H1 (cell line): ENCODE measurements at regions not wholly inside any gene's neighbourhood (a gene's known extent, or its start where the extent isn't known, plus 50 kb on each side); places are given as distances from the start of the nearest gene placed in this dataset.

Experiments
- CTCF ChIA-PET: fragments of 300-600 bp; sonication (Branson Sonifier 250); formaldehyde crosslinking; loops from one replicate; lab custom pipeline; 2021; ENCODE audit not compliant: partially characterized antibody; lab: Charles Lee
- POLR2A ChIA-PET: fragments of 300-600 bp; sonication (Branson Sonifier 250); formaldehyde crosslinking; loops from one replicate; lab custom pipeline; 2021; ENCODE audit warnings: inconsistent platforms; ENCODE audit not compliant: partially characterized antibody; lab: Charles Lee
- DNase-seq, 2 experiments: peaks; one replicate each; pipeline versions ENCODE4 v3.0.0 to v3.0.0-alpha.2; 2010 to 2022; ENCODE audit warnings: low spot score in 2 of 2, low read depth in 1 of 2, mixed read lengths in 1 of 2
- FAIRE-seq: peaks from 2 replicates; lab custom pipeline; 2011; peaks lifted over from hg19 to GRCh38; lab: Jason Lieb, UNC
- H2AFZ ChIP-seq: 2 replicates; pipeline ENCODE4 v1.8.1; 2012; ENCODE audit warnings: low read length, inconsistent platforms
- H2AK5ac ChIP-seq: 2 replicates; pipeline ENCODE4 v1.6.1; 2013; ENCODE audit warnings: low read depth, low read length
- H2BK120ac ChIP-seq: replicated peaks from 2 replicates; pipeline ENCODE3; 2013; ENCODE audit warnings: low read depth, low read length, inconsistent platforms
- H2BK12ac ChIP-seq: 2 replicates; pipeline ENCODE4 v1.6.1; 2013; ENCODE audit warnings: low read depth, low read length
- H2BK15ac ChIP-seq: 2 replicates; pipeline ENCODE4 v1.6.1; 2013; ENCODE audit warnings: low read length
- H2BK20ac ChIP-seq: 2 replicates; pipeline ENCODE4 v1.6.1; 2013; ENCODE audit warnings: low read length
- H2BK5ac ChIP-seq: 2 replicates; pipeline ENCODE4 v1.6.1; 2013; ENCODE audit warnings: low read depth, low read length
- H3K14ac ChIP-seq: 2 replicates; pipeline ENCODE4 v1.6.1; 2013; ENCODE audit warnings: inconsistent platforms; ENCODE audit not compliant: insufficient read length
- H3K18ac ChIP-seq: 2 replicates; pipeline ENCODE4 v1.6.1; 2013; ENCODE audit warnings: low read length; ENCODE audit errors: extremely low read depth
- H3K23ac ChIP-seq: 2 replicates; pipeline ENCODE4 v1.6.1; 2013; ENCODE audit warnings: inconsistent platforms; ENCODE audit not compliant: insufficient read length
- H3K23me2 ChIP-seq: 2 replicates; pipeline ENCODE4 v1.6.1; 2013; ENCODE audit warnings: low read depth, low read length
- H3K27ac ChIP-seq: 2 replicates; pipeline ENCODE4 v1.6.1; 2011; ENCODE audit warnings: low read depth, low read length, inconsistent platforms
- H3K27me3 ChIP-seq, 4 experiments: replicated peaks in 1 of 4; 1 replicate in 1 of 4; 2 replicates in 3 of 4; pipeline versions ENCODE4 v1.6.1 to v1.8.1; 2011 to 2013; ENCODE audit warnings: low read length in 3 of 4, mild to moderate bottlenecking in 3 of 4, inconsistent platforms in 2 of 4, mixed read lengths in 2 of 4, moderate library complexity in 1 of 4; ENCODE audit not compliant: control insufficient read depth in 3 of 4, insufficient read depth in 3 of 4; ENCODE audit errors: extremely low read depth in 1 of 4
- H3K36me3 ChIP-seq, 4 experiments: 2 replicates each; pipeline versions ENCODE4 v1.6.1 to v1.8.1; 2011 to 2013; ENCODE audit warnings: mild to moderate bottlenecking in 4 of 4, low read length in 3 of 4, moderate library complexity in 2 of 4, control low read depth in 1 of 4, inconsistent platforms in 1 of 4; ENCODE audit not compliant: insufficient read depth in 4 of 4, control insufficient read depth in 2 of 4
- H3K4ac ChIP-seq: replicated peaks from 2 replicates; pipeline ENCODE3; 2013; ENCODE audit warnings: low read length, low read depth, mixed read lengths, inconsistent platforms; ENCODE audit not compliant: insufficient read length
- H3K4me1 ChIP-seq, 4 experiments: replicated peaks in 1 of 4; 1 replicate in 1 of 4; 2 replicates in 3 of 4; pipeline versions ENCODE4 v1.6.1 to v1.8.1; 2011 to 2013; ENCODE audit warnings: low read length in 3 of 4, inconsistent platforms in 2 of 4, mixed read lengths in 1 of 4; ENCODE audit not compliant: insufficient read depth in 4 of 4, control insufficient read depth in 3 of 4
- H3K4me2 ChIP-seq, 2 experiments: 2 replicates each; pipeline versions ENCODE4 v1.6.1 to v1.8.1; 2011 to 2013; ENCODE audit warnings: low read depth in 2 of 2, low read length in 2 of 2, control low read depth in 1 of 2, inconsistent platforms in 1 of 2, mild to moderate bottlenecking in 1 of 2; ENCODE audit not compliant: insufficient read depth in 1 of 2
- H3K4me3 ChIP-seq, 4 experiments: fragments of 200-600, 300-600 bp in 1 of 4; sonication (generic), shearing (Covaris generic), sonication (Bioruptor Twin) in 1 of 4; 2 replicates each; pipeline versions ENCODE4 v1.5.1 to v1.8.1; 2011 to 2016; ENCODE audit warnings: low read length in 4 of 4, low read depth in 3 of 4, control low read depth in 2 of 4, inconsistent platforms in 2 of 4, mild to moderate bottlenecking in 2 of 4, mixed read lengths in 1 of 4, moderate library complexity in 1 of 4; ENCODE audit not compliant: insufficient read depth in 2 of 4; ENCODE audit errors: extremely low read depth in 1 of 4
- H3K56ac ChIP-seq: replicated peaks from 2 replicates; pipeline ENCODE3; 2013; ENCODE audit warnings: low read depth, mild to moderate bottlenecking, mixed read lengths, low read length, inconsistent platforms; ENCODE audit not compliant: insufficient read length
- H3K79me1 ChIP-seq: 2 replicates; pipeline ENCODE4 v1.6.1; 2013; ENCODE audit warnings: low read depth, low read length, control low read depth
- H3K79me2 ChIP-seq, 2 experiments: 2 replicates each; pipeline versions ENCODE4 v1.6.1 to v1.8.1; 2012 to 2013; ENCODE audit warnings: low read length in 2 of 2, mild to moderate bottlenecking in 2 of 2, inconsistent platforms in 1 of 2; ENCODE audit not compliant: insufficient read depth in 2 of 2, control insufficient read depth in 1 of 2
- H3K9ac ChIP-seq, 4 experiments: replicated peaks in 1 of 4; 1 replicate in 1 of 4; 2 replicates in 3 of 4; pipeline versions ENCODE4 v1.6.1 to v1.8.1; 2011 to 2013; ENCODE audit warnings: low read depth in 3 of 4, low read length in 3 of 4, control low read depth in 2 of 4, mild to moderate bottlenecking in 2 of 4, moderate library complexity in 2 of 4, inconsistent platforms in 1 of 4; ENCODE audit errors: extremely low read depth in 1 of 4
- H3K9me3 ChIP-seq, 2 experiments: 2 replicates each; pipeline versions ENCODE4 v1.6.1 to v1.8.1; 2012 to 2013; ENCODE audit warnings: mild to moderate bottlenecking in 2 of 2, moderate library complexity in 2 of 2, control low read depth in 1 of 2, inconsistent platforms in 1 of 2, low read depth in 1 of 2, low read length in 1 of 2, mixed read lengths in 1 of 2; ENCODE audit not compliant: insufficient read depth in 2 of 2
- H4K20me1 ChIP-seq, 2 experiments: replicated peaks in 1 of 2; 2 replicates each; pipeline versions ENCODE3 to v1.8.1; 2011 to 2013; ENCODE audit warnings: inconsistent platforms in 2 of 2, low read length in 2 of 2, mild to moderate bottlenecking in 1 of 2; ENCODE audit not compliant: insufficient read depth in 2 of 2, control insufficient read depth in 1 of 2
- H4K5ac ChIP-seq: 2 replicates; pipeline ENCODE4 v1.6.1; 2013; ENCODE audit warnings: low read length, low read depth, mixed read lengths, inconsistent platforms; ENCODE audit not compliant: insufficient read length
- H4K8ac ChIP-seq: 2 replicates; pipeline ENCODE4 v1.8.0; 2013; ENCODE audit warnings: mild to moderate bottlenecking, moderate library complexity, low read length, inconsistent platforms; ENCODE audit not compliant: insufficient read depth; ENCODE audit errors: extremely low read depth
- H4K91ac ChIP-seq: replicated peaks from 2 replicates; pipeline ENCODE3; 2013; ENCODE audit warnings: low read length, mixed read lengths, inconsistent platforms; ENCODE audit not compliant: insufficient read length
- ASH2L ChIP-seq: fragments of 200-600, 300-600 bp; sonication (generic); IDR thresholded peaks from one replicate; pipeline ENCODE4 v1.7.1; 2017; ENCODE audit warnings: low read length
- BACH1 ChIP-seq: IDR thresholded peaks from 2 replicates; pipeline ENCODE4 v1.6.1; 2012; ENCODE audit warnings: low read length, improper control_type of control experiment
- BRCA1 ChIP-seq: IDR thresholded peaks from 2 replicates; pipeline ENCODE4 v1.6.1; 2012; ENCODE audit warnings: low read depth, low read length, improper control_type of control experiment
- CBX5 ChIP-seq: fragments of 300-800, 300-1000 bp; sonication (generic); IDR thresholded peaks from 2 replicates; pipeline ENCODE4 v1.7.1; 2016; ENCODE audit warnings: antibody characterized with exemption, low read length, low read depth
- CHD1 ChIP-seq: IDR thresholded peaks from 2 replicates; pipeline ENCODE4 v1.6.1; 2012; ENCODE audit warnings: low read depth, low read length, improper control_type of control experiment
- JUN ChIP-seq: IDR thresholded peaks from 2 replicates; pipeline ENCODE4 v1.6.1; 2011; ENCODE audit warnings: low read depth, mild to moderate bottlenecking, improper control_type of control experiment, low read length
- NRF1 ChIP-seq: IDR thresholded peaks from 2 replicates; pipeline ENCODE4 v1.6.1; 2011; ENCODE audit warnings: mild to moderate bottlenecking, low read depth, low read length, improper control_type of control experiment
- POLR2AphosphoS5 ChIP-seq: IDR thresholded peaks from 2 replicates; pipeline ENCODE4 v1.6.1; 2011; ENCODE audit warnings: low read depth, low read length
- RAD21 ChIP-seq, 2 experiments: IDR thresholded peaks in 1 of 2; conservative IDR thresholded peaks in 1 of 2; 2 replicates each; pipeline ENCODE4 v1.6.1; 2011; ENCODE audit warnings: low read depth in 2 of 2, low read length in 2 of 2, improper control_type of control experiment in 1 of 2, inconsistent platforms in 1 of 2, mild to moderate bottlenecking in 1 of 2, moderate library complexity in 1 of 2
- RFX5 ChIP-seq: IDR thresholded peaks from 2 replicates; pipeline ENCODE4 v1.6.1; 2011; ENCODE audit warnings: low read depth, low read length, improper control_type of control experiment, borderline replicate concordance
- SIN3A ChIP-seq, 2 experiments: IDR thresholded peaks in 1 of 2; conservative IDR thresholded peaks in 1 of 2; 2 replicates each; pipeline ENCODE4 v1.6.1; 2011 to 2012; ENCODE audit warnings: low read length in 2 of 2, improper control_type of control experiment in 1 of 2, low read depth in 1 of 2, mild to moderate bottlenecking in 1 of 2
- SUZ12 ChIP-seq: fragments of 200-600 bp; sonication (generic); IDR thresholded peaks from 2 replicates; pipeline ENCODE4 v1.6.1; 2012; ENCODE audit warnings: mild to moderate bottlenecking, inconsistent platforms, low read length, moderate library complexity, mixed read lengths
- TAF7 ChIP-seq: optimal IDR thresholded peaks from 2 replicates; pipeline ENCODE3; 2011; ENCODE audit warnings: low read depth, mild to moderate bottlenecking, inconsistent platforms, low read length, moderate library complexity, borderline replicate concordance
- TBP ChIP-seq: IDR thresholded peaks from 2 replicates; pipeline ENCODE4 v1.6.1; 2011; ENCODE audit warnings: low read depth, low read length, improper control_type of control experiment
- TEAD4 ChIP-seq: IDR thresholded peaks from 2 replicates; pipeline ENCODE4 v1.6.1; 2012; ENCODE audit warnings: low read depth, low read length, inconsistent platforms, mixed read lengths
- WGBS, 2 experiments: shearing (Covaris generic) in 1 of 2; methylation state at CpG; one replicate each; pipeline versions ENCODE4 v1.1.6 to v1.1.7; 2013 to 2015; ENCODE audit warnings: low lambda C conversion rate in 2 of 2, mixed read lengths in 2 of 2, inconsistent platforms in 1 of 2, low coverage in 1 of 2, missing lambda C conversion rate in 1 of 2; ENCODE audit not compliant: insufficient replicate concordance in 2 of 2, insufficient coverage in 1 of 2, insufficient read length in 1 of 2; ENCODE audit errors: extremely low coverage in 1 of 2, missing lambda C conversion rate in 1 of 2; 5-methylcytosine and 5-hydroxymethylcytosine counted together

GRCh38 chr17:22459331-22459952, 767.1 kb downstream of the KCNJ18 start:
- Histone ChIP-seq H4K91ac (no peak overlapping the region), H3K4me2 (no peak overlapping the region), H2BK12ac (no peak overlapping the region), H3K18ac (no peak overlapping the region), H3K27ac (no peak overlapping the region), H3K14ac (no peak overlapping the region), H3K4me1 (no peaks in the 10 kb centered on the region), H3K23ac (no peak overlapping the region), H2AFZ (no peak overlapping the region), H3K27me3 (no peaks in the 10 kb centered on the region), H4K5ac (no peak overlapping the region), H3K79me1 (no peaks in the 10 kb centered on the region), H3K36me3 (no peaks in the 10 kb centered on the region), H3K79me2 (no peaks in the 10 kb centered on the region), H3K4ac (no peak overlapping the region), H3K4me3 (no peak overlapping the region), H2BK20ac (no peak overlapping the region), H2BK5ac (no peak overlapping the region), H2AK5ac (no peak overlapping the region), H3K56ac (no peak overlapping the region), H4K8ac (no peak overlapping the region), H4K20me1 (no peaks in the 10 kb centered on the region), H3K9ac (no peak overlapping the region), H3K9me3 (peaks cover 51 to 88% of the 10 kb centered on the region in 2 experiments), H3K23me2 (no peaks in the 10 kb centered on the region), H2BK120ac (no peak overlapping the region), H2BK15ac (no peak overlapping the region)
- POLR2A ChIA-PET, result no interaction called here
- WGBS, 2 experiments, result 74% methylated on average over 12 of the region's 12 CpGs; no CpG with 5 or more reads in 1 of the 2 experiments
- DNase-seq (no peak), FAIRE-seq (no peak)
- CTCF ChIA-PET, result no interaction called here
- TF ChIP-seq TBP (no peak), SUZ12 (no peak), SIN3A (conservative IDR thresholded peaks at IDR 0.05 in 1 of 2, IDR thresholded peaks at IDR 0.05 in 1 of 2; ENCODE audit: low read depth in 1 of 2, low read length in 2 of 2) (no peak), NRF1 (no peak), RFX5 (no peak), POLR2AphosphoS5 (no peak), BACH1 (no peak), CBX5 (no peak), TAF7 (no peak), ASH2L (no peak), CHD1 (no peak), BRCA1 (no peak), RAD21 (IDR thresholded peaks at IDR 0.05 in 1 of 2, conservative IDR thresholded peaks at IDR 0.05 in 1 of 2; ENCODE audit: low read depth in 2 of 2, low read length in 2 of 2) (no peak), JUN (no peak), TEAD4 (no peak)
